Epithelial cell of esophagus (primary cell): ENCODE measurements at regions not wholly inside any gene's neighbourhood (a gene's known extent, or its start where the extent isn't known, plus 50 kb on each side); places are given as distances from the start of the nearest gene placed in this dataset.

Experiments
- DNase-seq: peaks from one replicate; pipeline ENCODE4 v3.0.0; 2010; ENCODE audit warnings: low read depth
- H3K4me3 ChIP-seq: 2 replicates; pipeline ENCODE4 v1.5.1; 2011; ENCODE audit warnings: mild to moderate bottlenecking, low read length, control low read depth
- CTCF ChIP-seq: IDR thresholded peaks from 2 replicates; pipeline ENCODE4 v1.5.1; 2011; ENCODE audit warnings: low read depth, mild to moderate bottlenecking, low read length, control low read depth, inconsistent platforms; ENCODE audit not compliant: insufficient read depth; ENCODE audit errors: missing control alignments

- no peak for DNase-seq
- H3K4me3 ChIP-seq, result no peak overlapping the region
- no peak for TF ChIP-seq CTCF
These were observed 831.0 kb downstream of the TUSC7 start for GRCh38 chr3:117540597-117540996.

- DNase-seq, result no peak
- TF ChIP-seq CTCF, result no peak
These were observed 832.1 kb downstream of the TUSC7 start for GRCh38 chr3:117541721-117542120.

GRCh38 chr3:117543521-117543920 is 833.9 kb downstream of the TUSC7 start:
- TF ChIP-seq CTCF, result no peak
- H3K4me3 ChIP-seq, result no peak overlapping the region
- DNase-seq, result no peak

More at GRCh38 chr3:117541721-117542120, 832.1 kb downstream of the TUSC7 start:
- H3K4me3 ChIP-seq, result no peak overlapping the region

- no peak overlapping the region for H3K4me3 ChIP-seq
- no peak for TF ChIP-seq CTCF
- no peak for DNase-seq
These were observed 835.9 kb downstream of the TUSC7 start for GRCh38 chr3:117545484-117545883.

GRCh38 chr3:117547956-117548550 is 838.5 kb downstream of the TUSC7 start:
- peak; percentile 80 for DNase-seq
- no peak for TF ChIP-seq CTCF
- no peak overlapping the region for H3K4me3 ChIP-seq

GRCh38 chr3:117548600-117548999 is 839.0 kb downstream of the TUSC7 start:
- TF ChIP-seq CTCF, result no peak
- no peak for DNase-seq
- no peak overlapping the region for H3K4me3 ChIP-seq

GRCh38 chr3:117549716-117550115 is 840.1 kb downstream of the TUSC7 start:
- TF ChIP-seq CTCF, result no peak
- DNase-seq, result no peak
- no peak overlapping the region for H3K4me3 ChIP-seq
